ENCODE measurements at regions not wholly inside any gene's neighbourhood (a gene's known extent, or its start where the extent isn't known, plus 50 kb on each side); places are given as distances from the start of the nearest gene placed in this dataset.

GRCh38 chrX:22634751-22635150 is 362.0 kb downstream of the CBLL2 start:
- TF ChIP-seq CTCF (IDR thresholded peaks at IDR 0.05; ENCODE audit: insufficient read depth, low read depth, low read length) (no peak), EZH2 (IDR thresholded peaks at IDR 0.05; ENCODE audit: insufficient read depth, low read length) (no peak)

Measured in astrocyte (in vitro differentiated cells and primary cell).